HG03066 (cell line): ENCODE measurements at regions not wholly inside any gene's neighbourhood (a gene's known extent, or its start where the extent isn't known, plus 50 kb on each side); places are given as distances from the start of the nearest gene placed in this dataset.

Source experiments
- ATAC-seq: cut with Tn5 transposase; IDR thresholded peaks from one replicate; pipeline ENCODE4 v1.9.1; 2021; ENCODE audit warnings: low read depth; ENCODE audit not compliant: unreplicated experiment

DNA sequence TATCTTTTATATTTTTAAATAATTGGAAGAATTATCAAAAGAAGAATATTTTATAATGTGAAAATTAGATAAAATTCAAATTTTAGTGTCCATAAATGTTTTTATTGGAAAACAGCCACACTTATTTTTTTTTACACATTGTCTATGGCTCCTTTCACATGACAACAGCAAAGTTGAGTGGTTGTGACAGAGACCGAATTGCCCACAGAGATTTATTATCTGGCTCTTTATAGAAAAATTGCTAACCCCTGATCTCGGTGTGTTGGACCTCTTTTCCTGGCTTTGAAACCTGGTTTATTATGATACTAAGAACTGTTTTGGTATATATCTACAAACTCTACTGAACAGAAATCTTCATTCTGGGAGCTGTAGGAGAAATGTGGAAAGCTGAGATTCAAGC lies 269.1 kb upstream of the UMPS start:
- ATAC-seq, result no peak

GRCh38 chr3:124461838-124462632 lies 268.2 kb upstream of the UMPS start:
- no peak for ATAC-seq

- no peak for ATAC-seq
Observed at GRCh38 chr3:124463234-124463633, 267.0 kb upstream of the UMPS start.

GRCh38 chr3:124467980-124468902 lies 262.0 kb upstream of the UMPS start:
- ATAC-seq, result no peak

DNA sequence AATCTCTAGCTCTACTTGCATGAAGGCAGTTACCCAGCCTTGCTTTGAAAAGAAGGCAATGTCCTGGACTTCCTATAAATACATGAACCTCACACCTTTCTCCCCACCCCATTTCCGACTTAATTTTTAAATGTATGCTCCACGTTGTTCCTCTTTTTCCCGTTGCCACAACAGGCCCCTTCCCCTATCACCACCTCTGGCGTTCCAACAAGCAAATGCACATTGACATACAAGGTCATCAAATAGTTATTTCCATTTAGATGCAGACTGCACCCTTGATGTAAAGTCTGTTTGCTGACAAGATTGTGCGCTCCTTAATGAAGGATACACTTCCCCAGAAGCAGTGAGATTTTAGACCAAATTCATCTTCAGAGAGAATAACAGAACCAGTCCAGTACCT lies 260.7 kb upstream of the UMPS start:
- no peak for ATAC-seq

- no peak for ATAC-seq
Observed at GRCh38 chr3:124478830-124479229, 251.4 kb upstream of the UMPS start.

DNA sequence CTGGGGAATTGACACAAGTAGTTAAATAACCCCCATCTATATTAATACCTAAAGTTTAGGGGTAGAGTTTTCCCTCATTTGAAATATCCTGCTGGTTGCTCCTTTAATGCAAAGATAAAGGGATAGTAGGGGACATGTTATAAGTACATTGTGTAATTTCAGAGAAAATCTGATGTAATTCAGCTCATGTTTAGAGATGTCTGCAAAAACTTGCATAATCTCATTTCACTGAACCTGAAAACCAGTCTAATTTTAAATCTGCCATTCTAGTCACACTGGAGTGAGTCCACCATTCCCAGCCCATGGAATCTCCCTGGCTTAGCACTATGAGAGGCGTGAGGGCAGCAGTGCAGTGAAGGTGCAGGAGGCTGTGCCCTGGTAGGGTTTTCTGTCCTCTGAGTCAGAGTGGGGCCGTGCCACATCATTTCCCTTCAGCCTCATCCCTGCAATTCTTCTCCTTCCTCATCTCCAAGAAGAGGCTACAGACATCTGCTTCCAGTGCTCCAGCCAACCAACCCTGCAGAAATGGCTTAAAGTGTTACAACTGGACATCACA lies 246.3 kb upstream of the UMPS start:
- no peak for ATAC-seq

GRCh38 chr3:124486324-124486723 lies 243.9 kb upstream of the UMPS start:
- no peak for ATAC-seq

DNA sequence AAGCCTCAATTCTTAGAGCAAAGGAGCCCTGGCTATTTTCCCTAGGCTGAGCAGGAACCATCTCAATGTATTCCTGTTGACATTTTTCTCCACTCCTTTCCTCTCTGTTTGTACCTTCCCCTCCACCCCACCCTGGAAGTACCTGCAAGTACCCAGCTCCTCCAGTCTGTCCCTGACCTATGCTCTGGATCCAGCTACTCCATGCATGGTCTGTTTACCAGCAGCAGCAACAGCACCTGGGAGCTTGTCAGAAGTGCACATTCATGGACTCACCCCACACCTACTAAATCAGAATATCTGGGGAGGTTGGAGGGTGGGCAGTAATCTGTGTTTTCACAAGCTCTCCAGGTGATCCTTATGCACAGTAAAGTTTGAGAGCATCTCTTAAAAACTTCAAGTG lies 240.7 kb upstream of the UMPS start:
- ATAC-seq, result no peak

DNA sequence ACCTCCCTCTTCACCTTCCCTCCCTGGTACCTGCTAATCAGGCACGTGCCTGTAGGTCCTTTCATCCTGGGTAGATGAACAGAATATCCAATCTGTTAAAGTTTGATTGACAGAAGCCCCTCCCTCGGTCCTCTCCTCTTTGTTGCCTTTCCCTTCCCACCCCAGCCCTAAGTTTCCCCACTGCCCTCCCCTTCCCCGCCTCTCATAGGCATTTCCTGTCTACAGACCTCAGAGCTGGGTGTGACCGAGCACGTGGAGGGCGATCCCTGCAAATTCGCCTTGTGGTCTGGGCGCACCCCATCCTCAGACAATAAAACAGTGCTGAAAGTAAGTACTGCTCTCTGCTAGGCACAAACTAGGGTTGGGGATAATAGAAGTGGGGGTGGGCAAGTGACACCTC lies 239.2 kb upstream of the UMPS start:
- no peak for ATAC-seq

DNA sequence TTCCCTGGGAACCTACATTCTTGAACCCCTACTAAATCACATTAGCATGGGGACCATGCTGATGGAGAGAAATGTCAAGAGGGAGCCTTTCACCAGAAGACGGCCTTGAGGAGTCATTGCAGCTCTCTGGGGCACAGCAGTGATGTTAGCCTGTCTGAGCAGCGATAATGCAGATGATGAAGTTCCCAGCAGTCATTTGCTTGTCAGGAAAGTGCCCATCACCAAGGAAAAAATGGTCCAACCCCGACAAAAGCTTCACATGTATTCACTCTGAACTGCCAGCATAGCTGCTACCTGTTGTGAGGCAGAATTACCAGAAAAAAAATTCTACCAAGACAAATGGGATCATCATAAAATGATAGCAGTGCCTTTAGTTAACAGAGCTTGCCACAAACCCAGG lies 238.4 kb upstream of the UMPS start:
- no peak for ATAC-seq

- no peak for ATAC-seq
Observed at GRCh38 chr3:124492824-124493223, 237.4 kb upstream of the UMPS start.

GRCh38 chr3:124496061-124496460 lies 234.2 kb upstream of the UMPS start:
- no peak for ATAC-seq

DNA sequence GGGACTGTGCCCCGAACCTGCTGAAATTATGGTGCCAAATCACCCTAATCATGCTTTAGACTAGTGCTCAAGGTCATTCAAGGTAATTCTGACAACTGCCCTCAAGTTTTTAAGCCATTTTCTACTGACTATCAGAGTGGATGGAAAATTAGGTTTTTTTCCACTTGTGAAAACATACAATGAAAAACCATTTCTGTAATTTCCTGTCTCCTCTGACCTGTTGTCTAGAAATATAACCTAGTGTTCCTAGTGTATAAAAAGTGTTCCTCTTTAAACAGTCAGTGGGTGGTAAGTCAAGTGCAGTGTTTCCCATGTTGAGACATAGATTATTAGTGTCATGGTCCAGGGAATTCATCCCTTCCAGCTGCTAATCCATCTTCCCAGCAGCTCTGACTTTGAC lies 232.8 kb upstream of the UMPS start:
- ATAC-seq, result no peak

DNA sequence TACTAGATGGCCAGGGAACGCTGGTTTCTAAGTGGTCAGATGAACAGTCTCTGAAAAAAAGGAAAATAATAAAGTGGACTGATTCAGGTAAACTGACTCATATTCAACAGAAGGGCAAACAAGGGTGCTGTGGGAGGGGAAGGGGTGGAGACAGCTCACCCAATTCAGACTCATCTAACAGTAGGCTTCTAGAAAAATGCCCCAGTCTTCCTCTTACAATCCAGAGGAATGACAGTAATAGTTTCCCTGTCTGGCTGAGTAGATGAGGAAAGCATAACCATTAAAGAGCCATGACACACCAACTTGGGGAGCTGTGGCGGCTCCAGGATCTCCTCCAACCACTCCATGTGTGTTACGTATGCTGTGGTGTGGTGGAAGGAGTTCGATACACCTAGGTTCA lies 231.4 kb upstream of the UMPS start:
- ATAC-seq, result no peak

DNA sequence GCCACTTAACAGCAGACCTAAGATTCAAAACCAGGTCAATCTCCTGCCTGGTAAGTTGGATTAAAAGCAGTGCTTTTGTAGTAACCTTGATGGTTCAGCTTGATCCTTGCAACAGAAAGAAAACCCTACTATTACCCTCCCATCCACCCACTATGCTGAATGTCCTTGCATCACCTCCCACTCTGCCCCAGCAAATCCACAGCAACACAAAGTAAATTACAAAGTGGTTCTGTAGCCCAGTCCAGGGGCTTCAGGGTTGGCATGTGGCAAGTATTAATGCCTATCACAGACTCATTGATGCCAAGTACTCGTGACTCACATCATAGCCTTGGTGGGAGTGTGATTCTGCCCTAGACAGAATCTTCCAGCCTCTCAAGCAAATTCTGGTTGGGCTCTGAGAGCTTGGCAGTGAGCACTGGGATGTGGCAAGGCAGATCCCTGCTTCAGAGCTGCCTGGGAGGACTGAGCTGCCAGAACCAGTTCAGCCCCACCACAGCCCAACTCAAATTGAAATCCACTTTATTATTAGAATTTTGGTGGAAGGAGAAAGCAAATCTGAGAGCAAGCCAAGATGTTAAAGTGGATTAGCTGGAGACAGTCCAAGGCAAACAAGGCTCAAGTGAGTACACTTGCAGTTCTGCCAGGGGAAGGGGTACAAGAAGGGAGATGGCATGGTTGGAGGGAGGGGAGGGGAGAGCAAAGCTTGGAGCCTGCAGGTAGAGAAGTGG lies 225.8 kb upstream of the UMPS start:
- no peak for ATAC-seq

DNA sequence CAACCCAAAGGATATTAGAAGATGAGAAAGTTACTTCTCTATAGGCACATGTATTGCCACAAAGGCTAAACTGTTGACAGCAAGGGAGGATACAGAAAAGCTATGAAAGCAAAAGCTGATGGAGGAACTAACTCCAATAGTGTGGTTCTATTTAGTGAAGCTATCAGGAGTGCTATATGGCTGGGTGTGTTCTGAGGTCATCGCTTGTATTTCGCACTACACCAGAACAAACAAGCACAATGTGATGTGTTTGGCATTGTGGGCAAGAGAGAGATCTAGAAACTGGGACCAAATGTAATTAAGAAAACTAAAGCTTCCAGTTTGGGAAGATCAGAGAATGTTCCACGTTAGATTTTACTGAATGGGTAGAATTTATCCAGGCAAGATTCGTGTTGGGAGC lies 220.4 kb upstream of the UMPS start:
- ATAC-seq, result no peak

- no peak for ATAC-seq
Observed at GRCh38 chr3:124510290-124510689, 220.0 kb upstream of the UMPS start.

- no peak for ATAC-seq
Observed at GRCh38 chr3:124512881-124513609, 217.2 kb upstream of the UMPS start.

- ATAC-seq, result no peak
Observed at GRCh38 chr3:124513610-124513997, 216.6 kb upstream of the UMPS start.
